Left forelimb (tissue), 1 donor: ENCODE measurements at regions not wholly inside any gene's neighbourhood (a gene's known extent, or its start where the extent isn't known, plus 50 kb on each side); places are given as distances from the start of the nearest gene placed in this dataset.
"Not testable (repeated sequence)": the region's sequence is repeated elsewhere in the genome, so short reads cannot be mapped to it uniquely, and the experiment has no call there.

Source experiments
- DNase-seq: peaks from one replicate; pipeline ENCODE4 v3.0.0-alpha.2; 2018; ENCODE audit warnings: low spot score

DNA sequence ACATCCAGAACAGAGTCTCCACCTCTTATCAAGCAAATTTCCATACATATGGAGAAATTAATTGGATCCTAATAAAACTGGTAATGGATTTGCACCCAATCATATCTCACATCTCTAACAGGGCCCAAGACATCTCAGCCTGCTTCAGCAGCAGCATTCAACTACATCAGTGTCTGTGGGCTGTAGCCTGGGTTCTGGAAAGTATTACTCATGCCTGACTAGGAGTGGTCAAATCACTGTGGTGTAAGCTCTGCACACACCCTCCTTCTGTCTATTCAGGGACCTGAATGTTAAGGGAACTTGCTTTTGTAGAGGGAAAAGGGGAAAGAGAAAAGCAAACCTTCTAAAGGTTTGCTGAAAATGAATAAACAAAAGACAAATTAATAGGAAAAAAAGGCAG, 607.7 kb downstream of the RPIA start:
- DNase-seq, result not testable (repeated sequence)

DNA sequence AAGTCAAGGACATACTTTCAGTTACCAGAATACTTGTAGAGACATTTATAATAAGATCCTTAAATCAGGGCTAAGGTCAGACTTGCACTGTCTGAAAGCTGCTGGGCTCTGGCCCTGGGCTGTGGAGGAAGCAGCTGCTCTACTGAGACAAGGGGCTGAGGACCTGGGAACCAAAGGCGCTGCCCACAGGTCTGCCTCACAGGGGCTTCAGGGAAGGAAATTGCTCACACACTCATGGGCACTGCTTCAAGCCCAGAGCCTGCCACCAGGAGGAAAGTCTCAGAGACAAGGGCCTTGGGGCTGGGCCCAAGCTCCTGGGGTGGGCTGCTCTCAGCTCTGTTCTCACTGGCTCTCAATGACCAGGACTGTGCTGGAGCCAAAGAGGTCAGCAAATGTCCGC, 614.1 kb downstream of the RPIA start:
- not testable (repeated sequence) for DNase-seq

GRCh38 chr2:89306869-89307637, 615.6 kb downstream of the RPIA start:
- not testable (repeated sequence) for DNase-seq

DNA sequence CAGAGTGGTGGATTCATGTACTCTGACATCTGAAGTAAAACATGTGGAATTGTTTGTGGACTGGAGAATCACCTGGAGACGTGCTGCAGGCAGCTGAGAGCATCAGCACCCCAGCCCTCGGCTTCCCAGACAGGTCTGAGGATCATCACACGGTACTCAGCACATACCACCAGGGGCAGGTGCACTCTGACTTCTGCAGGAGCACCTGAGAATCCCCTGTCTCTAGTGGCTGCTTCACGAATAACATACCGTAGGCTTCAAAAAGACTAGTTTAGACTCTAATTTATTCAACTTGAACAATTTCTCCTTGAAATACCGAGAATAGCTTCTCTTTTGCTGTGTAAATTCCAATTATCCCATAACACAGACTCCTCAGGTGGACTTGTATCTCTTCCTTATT, 627.5 kb downstream of the RPIA start:
- DNase-seq, result not testable (repeated sequence)

DNA sequence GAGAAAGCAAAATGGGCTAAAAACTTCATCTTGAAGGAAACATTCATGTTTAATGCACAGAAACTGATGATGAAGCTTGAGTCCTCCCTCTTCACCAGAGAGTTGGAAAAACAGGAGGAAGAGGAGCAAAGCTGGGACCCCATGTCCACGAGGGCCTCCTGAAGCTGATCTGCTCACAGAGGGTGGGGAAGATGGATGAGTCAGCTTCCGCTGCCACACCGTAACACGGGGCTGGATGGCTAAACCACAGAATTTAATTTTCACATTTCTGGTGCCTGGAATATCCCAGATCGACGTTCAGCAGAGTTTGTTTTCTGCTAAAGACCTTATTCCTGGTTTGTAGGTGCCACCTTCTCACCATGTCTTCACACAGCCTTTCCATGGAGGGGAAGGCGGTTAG, 634.4 kb downstream of the RPIA start:
- DNase-seq, result not testable (repeated sequence)

- not testable (repeated sequence) for DNase-seq
Measured at GRCh38 chr2:89326455-89326854, 635.0 kb downstream of the RPIA start.

GRCh38 chr2:89328790-89329189, 637.3 kb downstream of the RPIA start:
- DNase-seq, result not testable (repeated sequence)
